Vagina (tissue), 2 donors: ENCODE measurements at regions not wholly inside any gene's neighbourhood (a gene's known extent, or its start where the extent isn't known, plus 50 kb on each side); places are given as distances from the start of the nearest gene placed in this dataset.

Source experiments
- POLR2A ChIP-seq, 2 donors: fragments of 450-650 bp; IDR thresholded peaks; one replicate each; pipeline ENCODE4 v1.6.1; 2017; ENCODE audit warnings: antibody characterized with exemption in 2 of 2, mild to moderate bottlenecking in 2 of 2, moderate library complexity in 2 of 2
- POLR2AphosphoS5 ChIP-seq, 2 donors: sonication (generic); formaldehyde crosslinking; IDR thresholded peaks; one replicate each; pipeline ENCODE4 v1.9.0; 2017; ENCODE audit warnings: antibody characterized with exemption in 2 of 2, mild to moderate bottlenecking in 2 of 2, low read depth in 1 of 2; ENCODE audit not compliant: insufficient read depth in 1 of 2
- TF ChIP-seq, protein P1 (sequence below), 3 experiments: fragments of 450-650 bp in 2 of 3; fragments of 200-600 bp in 1 of 3; sonication (generic) in 1 of 3; IDR thresholded peaks; one replicate each; pipeline ENCODE4 v1.5.1; 2017 to 2019; ENCODE audit warnings: antibody characterized with exemption in 3 of 3, mild to moderate bottlenecking in 2 of 3, moderate library complexity in 2 of 3

DNA sequence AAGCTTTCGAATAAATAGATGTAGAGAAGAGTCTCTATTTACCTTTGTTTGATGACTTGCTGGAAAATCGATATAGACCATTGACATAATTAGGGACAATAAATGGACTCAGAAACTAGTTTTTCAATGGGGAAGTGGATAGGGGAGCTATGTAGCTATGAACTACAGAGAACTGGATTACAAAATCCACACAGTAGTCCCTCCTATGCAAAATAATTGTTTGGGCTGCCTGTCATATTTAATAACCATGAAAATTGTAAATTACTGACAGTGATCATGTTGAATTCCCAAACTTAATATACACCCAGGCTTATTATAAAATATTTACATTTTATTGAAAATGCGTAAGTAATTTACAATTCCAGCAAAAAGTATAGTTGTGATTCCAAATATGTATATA lies 333.1 kb upstream of the FAM241A start:
- TF ChIP-seq, protein P1, sequence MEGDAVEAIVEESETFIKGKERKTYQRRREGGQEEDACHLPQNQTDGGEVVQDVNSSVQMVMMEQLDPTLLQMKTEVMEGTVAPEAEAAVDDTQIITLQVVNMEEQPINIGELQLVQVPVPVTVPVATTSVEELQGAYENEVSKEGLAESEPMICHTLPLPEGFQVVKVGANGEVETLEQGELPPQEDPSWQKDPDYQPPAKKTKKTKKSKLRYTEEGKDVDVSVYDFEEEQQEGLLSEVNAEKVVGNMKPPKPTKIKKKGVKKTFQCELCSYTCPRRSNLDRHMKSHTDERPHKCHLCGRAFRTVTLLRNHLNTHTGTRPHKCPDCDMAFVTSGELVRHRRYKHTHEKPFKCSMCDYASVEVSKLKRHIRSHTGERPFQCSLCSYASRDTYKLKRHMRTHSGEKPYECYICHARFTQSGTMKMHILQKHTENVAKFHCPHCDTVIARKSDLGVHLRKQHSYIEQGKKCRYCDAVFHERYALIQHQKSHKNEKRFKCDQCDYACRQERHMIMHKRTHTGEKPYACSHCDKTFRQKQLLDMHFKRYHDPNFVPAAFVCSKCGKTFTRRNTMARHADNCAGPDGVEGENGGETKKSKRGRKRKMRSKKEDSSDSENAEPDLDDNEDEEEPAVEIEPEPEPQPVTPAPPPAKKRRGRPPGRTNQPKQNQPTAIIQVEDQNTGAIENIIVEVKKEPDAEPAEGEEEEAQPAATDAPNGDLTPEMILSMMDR (IDR thresholded peaks at IDR 0.05) = no peak
- TF ChIP-seq POLR2A (IDR thresholded peaks at IDR 0.05) (no peak), POLR2AphosphoS5 (IDR thresholded peaks at IDR 0.05; ENCODE audit: insufficient read depth in 1 of 2, low read depth in 1 of 2) (no peak)
